Vagina (tissue), 2 donors: ENCODE measurements at regions not wholly inside any gene's neighbourhood (a gene's known extent, or its start where the extent isn't known, plus 50 kb on each side); places are given as distances from the start of the nearest gene placed in this dataset.

ENCODE experiments used
- DNase-seq, 2 donors: peaks; one replicate each; pipeline ENCODE4 v3.0.0-alpha.2; 2017; ENCODE audit errors: extremely low spot score in 2 of 2
- H3K27ac ChIP-seq: fragments of 200-600 bp; sonication (generic); one replicate; pipeline ENCODE4 v1.5.1; 2019
- H3K27me3 ChIP-seq: fragments of 200-600 bp; sonication (generic); one replicate; pipeline ENCODE4 v1.5.1; 2019
- H3K36me3 ChIP-seq, 2 donors: fragments of 200-600 bp; sonication (generic); one replicate each; pipeline ENCODE4 v1.5.1; 2017 to 2019
- H3K4me1 ChIP-seq: fragments of 200-600 bp; sonication (generic); one replicate; pipeline ENCODE4 v1.5.1; 2019
- H3K4me3 ChIP-seq, 2 donors: fragments of 200-600 bp; sonication (generic); 1 replicate in 1 of 2; 2 replicates in 1 of 2; pipeline ENCODE4 v1.5.1; 2016 to 2019
- H3K9me3 ChIP-seq: fragments of 200-600 bp; sonication (generic); one replicate; pipeline ENCODE4 v1.5.1; 2019
- CTCF ChIP-seq, 3 experiments: fragments of 450-650 bp in 2 of 3; fragments of 200-600 bp in 1 of 3; sonication (generic) in 1 of 3; IDR thresholded peaks; one replicate each; pipeline ENCODE4 v1.5.1; 2017 to 2019; ENCODE audit warnings: antibody characterized with exemption in 3 of 3, mild to moderate bottlenecking in 2 of 3, moderate library complexity in 2 of 3
- POLR2A ChIP-seq, 2 donors: fragments of 450-650 bp; IDR thresholded peaks; one replicate each; pipeline ENCODE4 v1.6.1; 2017; ENCODE audit warnings: antibody characterized with exemption in 2 of 2, mild to moderate bottlenecking in 2 of 2, moderate library complexity in 2 of 2
- POLR2AphosphoS5 ChIP-seq, 2 donors: sonication (generic); formaldehyde crosslinking; IDR thresholded peaks; one replicate each; pipeline ENCODE4 v1.9.0; 2017; ENCODE audit warnings: antibody characterized with exemption in 2 of 2, mild to moderate bottlenecking in 2 of 2, low read depth in 1 of 2; ENCODE audit not compliant: insufficient read depth in 1 of 2
- intact Hi-C: fragments of 100-400 bp; cut with DNase I; formaldehyde crosslinking; loops from one replicate; pipeline ENCODE4 v1.15.1; 2023

- no peak for DNase-seq
- no peaks in the 10 kb centered on the region for H3K36me3 ChIP-seq
- H3K4me3 ChIP-seq, result no peak overlapping the region
- TF ChIP-seq CTCF (IDR thresholded peaks at IDR 0.05) (no peak), POLR2AphosphoS5 (IDR thresholded peaks at IDR 0.05; ENCODE audit: insufficient read depth in 1 of 2, low read depth in 1 of 2) (no peak), POLR2A (IDR thresholded peaks at IDR 0.05) (no peak)
- H3K4me1 ChIP-seq, result no peaks in the 10 kb centered on the region
- H3K9me3 ChIP-seq, result no peaks in the 10 kb centered on the region
- no peaks in the 10 kb centered on the region for H3K27me3 ChIP-seq
- H3K27ac ChIP-seq, result no peak overlapping the region
- intact Hi-C loops, result loop anchor here (10.0 kb wide), 1 partner anchor 183 kb away; no protein-coding TSS in a partner anchor
These were observed 442.4 kb downstream of the FRK start for GRCh38 chr6:115618256-115618655.

GRCh38 chr6:115617031-115617430 lies 443.7 kb downstream of the FRK start:
- Histone ChIP-seq H3K27ac (no peak overlapping the region), H3K36me3 (no peaks in the 10 kb centered on the region), H3K27me3 (no peaks in the 10 kb centered on the region), H3K4me3 (no peak overlapping the region), H3K4me1 (no peaks in the 10 kb centered on the region), H3K9me3 (no peaks in the 10 kb centered on the region)
- TF ChIP-seq CTCF (IDR thresholded peaks at IDR 0.05), result no peak
- TF ChIP-seq POLR2AphosphoS5 (IDR thresholded peaks at IDR 0.05; ENCODE audit: insufficient read depth in 1 of 2, low read depth in 1 of 2), result no peak
- TF ChIP-seq POLR2A (IDR thresholded peaks at IDR 0.05), result no peak
- DNase-seq, result no peak
- intact Hi-C loops, result loop anchor here (10.0 kb wide), 1 partner anchor 182 kb away; no protein-coding TSS in a partner anchor

- Histone ChIP-seq H3K4me3 (no peak overlapping the region), H3K27ac (no peak overlapping the region), H3K27me3 (no peaks in the 10 kb centered on the region), H3K4me1 (no peaks in the 10 kb centered on the region), H3K9me3 (no peaks in the 10 kb centered on the region), H3K36me3 (no peaks in the 10 kb centered on the region)
- no peak for TF ChIP-seq POLR2A (IDR thresholded peaks at IDR 0.05)
- no peak for TF ChIP-seq CTCF (IDR thresholded peaks at IDR 0.05)
- no peak for TF ChIP-seq POLR2AphosphoS5 (IDR thresholded peaks at IDR 0.05; ENCODE audit: insufficient read depth in 1 of 2, low read depth in 1 of 2)
- intact Hi-C loops, result loop anchor here (10.0 kb wide), 1 partner anchor 179 kb away; no protein-coding TSS in a partner anchor
- no peak for DNase-seq
These were observed 447.2 kb downstream of the FRK start for GRCh38 chr6:115613488-115613887.

- no peaks in the 10 kb centered on the region for H3K27me3 ChIP-seq
- DNase-seq, result no peak
- intact Hi-C loops, result loop anchor here (10.0 kb wide), 1 partner anchor 178 kb away; no protein-coding TSS in a partner anchor
- no peak for TF ChIP-seq POLR2AphosphoS5 (IDR thresholded peaks at IDR 0.05; ENCODE audit: insufficient read depth in 1 of 2, low read depth in 1 of 2)
- TF ChIP-seq POLR2A (IDR thresholded peaks at IDR 0.05), result no peak
- no peak for TF ChIP-seq CTCF (IDR thresholded peaks at IDR 0.05)
- no peaks in the 10 kb centered on the region for H3K4me1 ChIP-seq
- H3K27ac ChIP-seq, result no peak overlapping the region
- H3K9me3 ChIP-seq, result no peaks in the 10 kb centered on the region
- H3K36me3 ChIP-seq, result no peaks in the 10 kb centered on the region
- H3K4me3 ChIP-seq, result no peak overlapping the region
These were observed 447.8 kb downstream of the FRK start for GRCh38 chr6:115612796-115613479.

GRCh38 chr6:115612216-115612615 lies 448.5 kb downstream of the FRK start:
- intact Hi-C loops, result loop anchor here (10.0 kb wide), 1 partner anchor 177 kb away; no protein-coding TSS in a partner anchor
- Histone ChIP-seq H3K9me3 (no peaks in the 10 kb centered on the region), H3K4me3 (no peak overlapping the region), H3K27me3 (no peaks in the 10 kb centered on the region), H3K36me3 (no peaks in the 10 kb centered on the region), H3K4me1 (no peaks in the 10 kb centered on the region), H3K27ac (no peak overlapping the region)
- TF ChIP-seq POLR2AphosphoS5 (IDR thresholded peaks at IDR 0.05; ENCODE audit: insufficient read depth in 1 of 2, low read depth in 1 of 2) (no peak), CTCF (IDR thresholded peaks at IDR 0.05) (no peak), POLR2A (IDR thresholded peaks at IDR 0.05) (no peak)
- no peak for DNase-seq
